A204.1 (cell line): ENCODE measurements at regions not wholly inside any gene's neighbourhood (a gene's known extent, or its start where the extent isn't known, plus 50 kb on each side); places are given as distances from the start of the nearest gene placed in this dataset.

Experiments
- FAIRE-seq: peaks from 2 replicates; lab custom pipeline; 2012; peaks lifted over from hg19 to GRCh38; lab: Jason Lieb, UNC

- no peak for FAIRE-seq
Observed at GRCh38 chr14:61107869-61108493, 126.9 kb downstream of the SLC38A6 start.

DNA sequence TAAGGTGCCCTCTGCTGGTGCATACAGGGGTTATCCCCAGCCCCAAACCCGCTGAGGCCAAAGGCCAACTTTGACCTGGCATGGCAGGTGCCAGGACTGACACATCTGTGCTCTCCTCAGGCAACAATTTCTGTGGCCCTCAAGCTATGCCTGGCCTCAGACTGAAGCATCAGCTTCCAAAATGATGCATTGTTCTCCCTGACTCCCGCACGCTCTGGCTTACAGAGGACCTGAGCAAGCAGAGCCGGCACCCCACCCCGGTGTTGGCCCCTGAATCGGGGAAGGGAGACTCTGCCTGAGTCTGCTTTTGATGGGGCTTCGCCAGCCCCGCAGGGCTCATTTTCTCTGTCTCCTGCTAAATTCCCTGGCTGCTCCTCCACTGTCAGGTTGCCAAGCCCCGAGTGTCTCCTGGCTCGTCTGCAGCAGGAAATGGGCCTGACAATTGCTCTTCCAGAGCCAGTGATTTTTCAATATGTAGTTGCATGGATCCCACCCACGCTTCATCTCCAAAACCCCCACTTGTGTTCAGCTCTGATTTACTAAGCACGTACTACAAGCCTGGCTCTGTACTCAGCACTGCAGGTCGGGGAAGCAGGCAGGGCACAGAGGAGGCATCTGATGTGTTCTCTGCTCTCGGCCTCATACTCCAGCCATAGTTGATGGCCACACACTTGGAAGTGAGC, 126.1 kb downstream of the SLC38A6 start:
- no peak for FAIRE-seq

GRCh38 chr14:61106271-61106958, 125.4 kb downstream of the SLC38A6 start:
- no peak for FAIRE-seq

DNA sequence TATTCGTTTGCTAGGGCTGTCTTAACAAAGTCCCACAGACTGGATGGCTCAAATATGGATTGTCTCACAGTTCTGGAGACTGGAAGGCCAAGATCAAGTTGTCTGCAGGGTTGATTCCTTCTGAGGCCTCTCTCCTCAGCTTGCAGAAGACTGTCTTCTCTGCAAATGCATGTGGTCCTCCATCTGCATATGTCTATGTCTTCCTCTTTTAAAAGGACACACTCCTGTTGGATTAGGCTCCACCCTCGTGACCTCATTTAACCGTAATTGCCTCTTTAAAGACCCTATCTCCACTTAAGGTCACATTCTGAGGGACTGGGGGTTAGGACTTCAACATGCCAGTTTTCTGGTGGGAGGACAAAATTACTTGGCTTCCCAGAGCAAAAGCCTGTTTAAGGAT, 123.3 kb downstream of the SLC38A6 start:
- no peak for FAIRE-seq

- peak; percentile 76 for FAIRE-seq
Observed at GRCh38 chr14:61103541-61104339, 122.7 kb downstream of the SLC38A6 start.

DNA sequence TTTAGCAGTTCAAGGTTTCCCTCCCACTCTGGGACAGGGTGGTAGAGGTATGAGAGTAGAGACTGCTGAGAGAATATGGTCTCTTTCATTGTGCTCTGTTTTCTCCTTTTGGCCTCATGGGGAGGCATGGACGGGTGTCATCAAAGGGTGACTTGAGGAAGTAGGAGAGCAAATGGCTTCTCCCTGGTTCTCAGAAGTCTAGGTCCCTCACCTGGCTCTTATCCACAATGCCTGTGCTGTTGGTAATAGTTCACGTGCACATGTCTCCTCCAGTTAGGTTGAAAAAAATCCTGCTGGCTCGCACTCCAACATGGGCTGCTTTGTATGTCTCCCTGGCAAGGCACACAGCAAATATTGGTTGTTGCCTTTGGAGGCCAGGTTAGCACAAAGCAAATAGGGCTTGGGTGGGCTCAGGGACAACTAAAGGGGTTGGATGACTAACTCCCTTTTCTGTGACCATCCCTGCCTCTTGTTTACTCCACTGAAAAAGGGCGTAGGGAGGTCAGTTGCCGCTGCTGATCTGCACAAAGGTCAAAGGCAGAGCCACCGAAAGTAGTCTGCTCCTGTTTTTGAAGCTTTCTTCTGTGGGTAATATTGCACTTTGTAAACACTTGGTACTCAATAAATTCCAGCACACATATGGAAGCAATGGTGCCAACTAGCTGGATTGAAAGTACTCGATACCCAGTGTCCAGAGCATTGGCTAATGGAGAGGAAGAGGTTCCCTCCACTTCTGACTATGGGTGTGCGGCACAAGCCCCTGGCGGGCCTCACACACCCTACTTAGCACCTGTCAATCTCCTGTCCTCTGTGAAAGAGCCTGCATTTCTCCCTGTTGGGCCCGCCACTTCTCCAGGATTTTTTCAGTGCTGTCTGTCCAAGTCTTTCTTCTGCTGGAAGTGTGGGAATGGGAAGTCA, 121.8 kb downstream of the SLC38A6 start:
- FAIRE-seq = no peak
